ENCODE measurements at regions not wholly inside any gene's neighbourhood (a gene's known extent, or its start where the extent isn't known, plus 50 kb on each side); places are given as distances from the start of the nearest gene placed in this dataset.
"Not testable (repeated sequence)": the region's sequence is repeated elsewhere in the genome, so short reads cannot be mapped to it uniquely, and the experiment has no call there.

- no peak overlapping the region for H3K4me3 ChIP-seq (replicated peaks; ENCODE audit: low read depth, low read length)
- no peak for DNase-seq (ENCODE audit: low read depth)
- TF ChIP-seq, protein P1, sequence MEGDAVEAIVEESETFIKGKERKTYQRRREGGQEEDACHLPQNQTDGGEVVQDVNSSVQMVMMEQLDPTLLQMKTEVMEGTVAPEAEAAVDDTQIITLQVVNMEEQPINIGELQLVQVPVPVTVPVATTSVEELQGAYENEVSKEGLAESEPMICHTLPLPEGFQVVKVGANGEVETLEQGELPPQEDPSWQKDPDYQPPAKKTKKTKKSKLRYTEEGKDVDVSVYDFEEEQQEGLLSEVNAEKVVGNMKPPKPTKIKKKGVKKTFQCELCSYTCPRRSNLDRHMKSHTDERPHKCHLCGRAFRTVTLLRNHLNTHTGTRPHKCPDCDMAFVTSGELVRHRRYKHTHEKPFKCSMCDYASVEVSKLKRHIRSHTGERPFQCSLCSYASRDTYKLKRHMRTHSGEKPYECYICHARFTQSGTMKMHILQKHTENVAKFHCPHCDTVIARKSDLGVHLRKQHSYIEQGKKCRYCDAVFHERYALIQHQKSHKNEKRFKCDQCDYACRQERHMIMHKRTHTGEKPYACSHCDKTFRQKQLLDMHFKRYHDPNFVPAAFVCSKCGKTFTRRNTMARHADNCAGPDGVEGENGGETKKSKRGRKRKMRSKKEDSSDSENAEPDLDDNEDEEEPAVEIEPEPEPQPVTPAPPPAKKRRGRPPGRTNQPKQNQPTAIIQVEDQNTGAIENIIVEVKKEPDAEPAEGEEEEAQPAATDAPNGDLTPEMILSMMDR (IDR thresholded peaks at IDR 0.05; ENCODE audit: low read length, missing control alignments): no peak
Measured at GRCh38 chrX:150213481-150214030, 149.6 kb upstream of the MAMLD1 start.

GRCh38 chrX:150216000-150216399 is 147.1 kb upstream of the MAMLD1 start:
- DNase-seq (ENCODE audit: low read depth): not testable (repeated sequence)

GRCh38 chrX:150216716-150217115 is 146.4 kb upstream of the MAMLD1 start:
- DNase-seq (ENCODE audit: low read depth): no peak
- TF ChIP-seq, protein P1 (IDR thresholded peaks at IDR 0.05; ENCODE audit: low read length, missing control alignments): no peak

More at GRCh38 chrX:150216000-150216399, 147.1 kb upstream of the MAMLD1 start:
- H3K4me3 ChIP-seq (replicated peaks; ENCODE audit: low read depth, low read length): not testable (repeated sequence)

GRCh38 chrX:150217609-150218008 is 145.5 kb upstream of the MAMLD1 start:
- DNase-seq (ENCODE audit: low read depth): no peak
- H3K4me3 ChIP-seq (replicated peaks; ENCODE audit: low read depth, low read length): no peak overlapping the region
- TF ChIP-seq, protein P1 (IDR thresholded peaks at IDR 0.05; ENCODE audit: low read length, missing control alignments): no peak

More at GRCh38 chrX:150216716-150217115, 146.4 kb upstream of the MAMLD1 start:
- H3K4me3 ChIP-seq (replicated peaks; ENCODE audit: low read depth, low read length): no peak overlapping the region

GRCh38 chrX:150219374-150220185 is 143.5 kb upstream of the MAMLD1 start:
- DNase-seq (ENCODE audit: low read depth): no peak
- TF ChIP-seq, protein P1 (IDR thresholded peaks at IDR 0.05; ENCODE audit: low read length, missing control alignments): no peak
- H3K4me3 ChIP-seq (replicated peaks; ENCODE audit: low read depth, low read length): no peak overlapping the region

GRCh38 chrX:150223176-150224015 is 139.7 kb upstream of the MAMLD1 start:
- no peak for DNase-seq (ENCODE audit: low read depth)
- TF ChIP-seq, protein P1 (IDR thresholded peaks at IDR 0.05; ENCODE audit: low read length, missing control alignments): no peak
- no peak overlapping the region for H3K4me3 ChIP-seq (replicated peaks; ENCODE audit: low read depth, low read length)

- no peak overlapping the region for H3K4me3 ChIP-seq (replicated peaks; ENCODE audit: low read depth, low read length)
- TF ChIP-seq, protein P1 (IDR thresholded peaks at IDR 0.05; ENCODE audit: low read length, missing control alignments): no peak
- DNase-seq (ENCODE audit: low read depth): no peak
Measured at GRCh38 chrX:150224676-150225075, 138.4 kb upstream of the MAMLD1 start.
